KMS-11 (cell line): ENCODE measurements at regions not wholly inside any gene's neighbourhood (a gene's known extent, or its start where the extent isn't known, plus 50 kb on each side); places are given as distances from the start of the nearest gene placed in this dataset.

Source experiments
- H2AFZ ChIP-seq: fragments of 200-600 bp; sonication (generic); 2 replicates; pipeline ENCODE4 v1.6.1; 2016; ENCODE audit warnings: antibody characterized with exemption, mixed run types, low read depth
- H3K27ac ChIP-seq: fragments of 200-600 bp; sonication (generic); 2 replicates; pipeline ENCODE4 v1.6.1; 2016; ENCODE audit warnings: mild to moderate bottlenecking, mixed run types
- H3K27me3 ChIP-seq: fragments of 200-600 bp; sonication (generic); 2 replicates; pipeline ENCODE4 v1.6.1; 2017; ENCODE audit warnings: mild to moderate bottlenecking, low read depth, mixed run types, moderate library complexity; ENCODE audit not compliant: insufficient read depth
- H3K36me3 ChIP-seq: fragments of 200-600 bp; sonication (generic); 2 replicates; pipeline ENCODE4 v1.6.1; 2017; ENCODE audit warnings: mild to moderate bottlenecking, mixed run types; ENCODE audit not compliant: insufficient read depth
- H3K4me1 ChIP-seq: fragments of 200-600 bp; sonication (generic); 2 replicates; pipeline ENCODE4 v1.6.1; 2016; ENCODE audit warnings: mild to moderate bottlenecking, low read depth, mixed run types; ENCODE audit not compliant: poor library complexity, severe bottlenecking
- H3K4me2 ChIP-seq: fragments of 200-600 bp; sonication (generic); 2 replicates; pipeline ENCODE4 v1.7.0; 2016; ENCODE audit warnings: mild to moderate bottlenecking, mixed run types
- H3K4me3 ChIP-seq: fragments of 200-600 bp; sonication (generic); IDR thresholded peaks from 2 replicates; pipeline ENCODE4 v1.6.1; 2017; ENCODE audit warnings: low read depth, low read length, mixed read lengths; ENCODE audit not compliant: insufficient read depth
- H3K79me2 ChIP-seq: fragments of 200-600 bp; sonication (generic); 2 replicates; pipeline ENCODE4 v1.6.1; 2016; ENCODE audit warnings: low read depth, mixed run types; ENCODE audit not compliant: insufficient read depth
- H3K9ac ChIP-seq: fragments of 200-600 bp; sonication (generic); 2 replicates; pipeline ENCODE4 v1.6.1; 2016; ENCODE audit warnings: mild to moderate bottlenecking, mixed run types
- H4K20me1 ChIP-seq: fragments of 200-600 bp; sonication (generic); 2 replicates; pipeline ENCODE4 v1.6.1; 2016; ENCODE audit warnings: mild to moderate bottlenecking, mixed run types; ENCODE audit not compliant: insufficient read depth
- TF ChIP-seq, protein P1 (sequence below): fragments of 200-600 bp; sonication (generic); conservative IDR thresholded peaks from 2 replicates; pipeline ENCODE4 v1.6.1; 2017; ENCODE audit warnings: low read depth, mild to moderate bottlenecking, antibody characterized with exemption, low read length, moderate library complexity, mixed read lengths

DNA sequence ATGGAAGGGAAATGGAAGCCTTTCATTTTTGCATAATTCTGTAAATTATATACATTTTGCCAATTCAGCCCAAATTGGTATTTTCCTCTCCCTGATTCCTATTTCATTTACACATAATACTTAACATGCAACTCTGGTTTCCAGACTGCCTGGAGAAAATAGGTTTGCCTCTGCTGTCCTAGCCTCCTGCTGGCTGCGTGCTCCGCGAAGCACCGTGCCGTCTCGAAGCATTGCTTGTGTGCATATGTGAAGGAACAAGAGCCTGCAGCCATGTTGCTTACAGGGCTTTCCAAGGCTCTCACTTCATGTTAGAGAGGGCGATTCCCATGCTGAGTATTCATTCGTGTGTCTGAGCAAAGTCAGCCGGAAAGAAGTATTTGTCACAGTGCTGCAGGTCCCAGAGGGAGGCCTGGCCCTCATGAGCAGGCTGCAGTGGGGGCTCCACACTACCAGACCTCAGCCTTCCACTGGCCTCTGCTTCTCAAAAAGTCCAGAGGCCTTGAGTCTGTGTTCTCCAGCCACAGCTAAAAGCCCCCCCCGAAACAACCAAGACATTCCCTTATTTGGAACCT is 66.5 kb downstream of the CLRN3 start:
- Histone ChIP-seq H3K27me3 (no peaks in the 10 kb centered on the region), H2AFZ (no peak overlapping the region), H3K4me3 (no peak overlapping the region), H3K27ac (no peak overlapping the region), H3K36me3 (no peaks in the 10 kb centered on the region), H3K79me2 (no peaks in the 10 kb centered on the region), H4K20me1 (no peaks in the 10 kb centered on the region), H3K4me2 (no peak overlapping the region), H3K4me1 (no peaks in the 10 kb centered on the region), H3K9ac (no peak overlapping the region)
- TF ChIP-seq, protein P1, sequence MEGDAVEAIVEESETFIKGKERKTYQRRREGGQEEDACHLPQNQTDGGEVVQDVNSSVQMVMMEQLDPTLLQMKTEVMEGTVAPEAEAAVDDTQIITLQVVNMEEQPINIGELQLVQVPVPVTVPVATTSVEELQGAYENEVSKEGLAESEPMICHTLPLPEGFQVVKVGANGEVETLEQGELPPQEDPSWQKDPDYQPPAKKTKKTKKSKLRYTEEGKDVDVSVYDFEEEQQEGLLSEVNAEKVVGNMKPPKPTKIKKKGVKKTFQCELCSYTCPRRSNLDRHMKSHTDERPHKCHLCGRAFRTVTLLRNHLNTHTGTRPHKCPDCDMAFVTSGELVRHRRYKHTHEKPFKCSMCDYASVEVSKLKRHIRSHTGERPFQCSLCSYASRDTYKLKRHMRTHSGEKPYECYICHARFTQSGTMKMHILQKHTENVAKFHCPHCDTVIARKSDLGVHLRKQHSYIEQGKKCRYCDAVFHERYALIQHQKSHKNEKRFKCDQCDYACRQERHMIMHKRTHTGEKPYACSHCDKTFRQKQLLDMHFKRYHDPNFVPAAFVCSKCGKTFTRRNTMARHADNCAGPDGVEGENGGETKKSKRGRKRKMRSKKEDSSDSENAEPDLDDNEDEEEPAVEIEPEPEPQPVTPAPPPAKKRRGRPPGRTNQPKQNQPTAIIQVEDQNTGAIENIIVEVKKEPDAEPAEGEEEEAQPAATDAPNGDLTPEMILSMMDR: no peak

DNA sequence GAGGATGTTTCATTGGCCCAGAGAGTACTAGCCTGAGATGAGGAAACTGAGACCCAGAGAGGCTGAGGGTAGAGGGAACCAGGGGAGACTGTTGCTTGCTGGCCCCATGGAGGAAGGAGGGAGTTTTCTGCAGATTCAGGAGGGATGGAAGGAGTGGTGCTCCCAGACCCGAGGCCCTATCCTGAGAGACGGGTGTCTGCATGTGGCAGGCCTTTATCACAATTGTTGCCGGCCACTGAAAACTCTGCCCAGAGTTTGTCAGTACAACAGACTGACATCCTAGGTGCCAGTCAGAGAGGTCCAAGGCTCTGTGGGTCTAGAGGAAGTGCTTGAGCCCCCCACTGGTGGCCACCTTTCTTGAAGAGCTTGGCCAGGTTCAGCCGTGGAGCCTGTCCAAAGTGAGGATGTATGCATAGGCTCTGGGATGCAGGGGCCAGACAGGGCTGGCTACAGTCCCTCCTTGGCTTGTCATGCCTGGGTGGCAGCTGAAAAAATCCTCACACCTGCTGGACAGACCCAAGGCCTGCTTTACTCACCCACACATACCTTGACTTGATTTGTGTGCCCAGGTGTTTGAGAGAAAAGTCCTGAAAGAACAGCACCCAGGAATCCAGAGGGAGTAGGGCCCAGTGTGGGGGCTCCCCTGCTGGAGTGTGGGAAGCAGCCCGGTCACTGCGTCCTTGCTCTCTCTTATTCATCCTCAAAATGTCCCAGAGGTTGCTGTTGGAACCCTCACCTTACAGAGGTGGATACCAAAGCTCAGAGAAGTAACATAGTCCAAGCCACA is 65.2 kb downstream of the CLRN3 start:
- TF ChIP-seq, protein P1: no peak

More for the DNA sequence above, 65.2 kb downstream of the CLRN3 start:
- Histone ChIP-seq H3K4me3 (no peak overlapping the region), H3K9ac (no peak overlapping the region), H3K36me3 (no peaks in the 10 kb centered on the region), H3K79me2 (no peaks in the 10 kb centered on the region), H3K27me3 (no peaks in the 10 kb centered on the region), H2AFZ (no peak overlapping the region), H3K27ac (no peak overlapping the region), H3K4me1 (no peaks in the 10 kb centered on the region), H4K20me1 (no peaks in the 10 kb centered on the region), H3K4me2 (no peak overlapping the region)
